NCI-H2227 (cell line): ENCODE measurements at regions not wholly inside any gene's neighbourhood (a gene's known extent, or its start where the extent isn't known, plus 50 kb on each side); places are given as distances from the start of the nearest gene placed in this dataset.
"Not testable (repeated sequence)": the region's sequence is repeated elsewhere in the genome, so short reads cannot be mapped to it uniquely, and the experiment has no call there.

Source experiments
- DNase-seq: peaks from one replicate; lab custom pipeline; 2025; ENCODE audit not compliant: unreplicated experiment; lab: John Stamatoyannopoulos, UW

GRCh38 chr11:103800406-103801114 lies 235.9 kb upstream of the DDI1 start:
- no peak for DNase-seq

GRCh38 chr11:103803062-103803461 lies 233.4 kb upstream of the DDI1 start:
- no peak for DNase-seq

GRCh38 chr11:103805688-103806009 lies 230.8 kb upstream of the DDI1 start:
- no peak for DNase-seq

GRCh38 chr11:103806130-103806895 lies 230.1 kb upstream of the DDI1 start:
- no peak for DNase-seq

- no peak for DNase-seq
These were observed 228.6 kb upstream of the DDI1 start for GRCh38 chr11:103807806-103808205.

GRCh38 chr11:103808252-103808651 lies 228.2 kb upstream of the DDI1 start:
- no peak for DNase-seq

GRCh38 chr11:103811870-103812455 lies 224.5 kb upstream of the DDI1 start:
- no peak for DNase-seq

GRCh38 chr11:103812680-103813079 lies 223.8 kb upstream of the DDI1 start:
- DNase-seq = no peak

GRCh38 chr11:103820345-103820744 lies 216.1 kb upstream of the DDI1 start:
- DNase-seq = not testable (repeated sequence)

- DNase-seq = no peak
These were observed 212.3 kb upstream of the DDI1 start for GRCh38 chr11:103824116-103824515.

GRCh38 chr11:103825469-103825868 lies 211.0 kb upstream of the DDI1 start:
- DNase-seq = no peak

- no peak for DNase-seq
These were observed 209.6 kb upstream of the DDI1 start for GRCh38 chr11:103826856-103827255.

- no peak for DNase-seq
These were observed 206.8 kb upstream of the DDI1 start for GRCh38 chr11:103829596-103829995.

GRCh38 chr11:103830205-103830604 lies 206.2 kb upstream of the DDI1 start:
- no peak for DNase-seq

GRCh38 chr11:103832762-103833161 lies 203.7 kb upstream of the DDI1 start:
- DNase-seq = no peak

- DNase-seq = no peak
These were observed 194.2 kb upstream of the DDI1 start for GRCh38 chr11:103842191-103842590.

- peak; percentile 43 for DNase-seq
These were observed 193.6 kb upstream of the DDI1 start for GRCh38 chr11:103842795-103843194.

- no peak for DNase-seq
These were observed 191.9 kb upstream of the DDI1 start for GRCh38 chr11:103844327-103845215.

GRCh38 chr11:103845331-103845730 lies 191.1 kb upstream of the DDI1 start:
- DNase-seq = no peak

- no peak for DNase-seq
These were observed 187.8 kb upstream of the DDI1 start for GRCh38 chr11:103848686-103849085.

- DNase-seq = no peak
These were observed 187.1 kb upstream of the DDI1 start for GRCh38 chr11:103849366-103849765.
